OCI-LY7 (cell line): ENCODE measurements at regions not wholly inside any gene's neighbourhood (a gene's known extent, or its start where the extent isn't known, plus 50 kb on each side); places are given as distances from the start of the nearest gene placed in this dataset.

Experiments
- BruUV-seq: library from RNA; stranded (reverse); fragments of 400-500 nt; replicated peaks from 2 replicates; lab custom pipeline; 2021; lab: Mats Ljungman, UMichigan
- CTCF ChIA-PET: fragments of 300-600 bp; sonication (Branson Sonifier 250); formaldehyde crosslinking; loops from one replicate; lab custom pipeline; 2022; ENCODE audit warnings: antibody characterized with exemption; ENCODE audit not compliant: unreplicated experiment; lab: Charles Lee
- POLR2A ChIA-PET: fragments of 300-600 bp; sonication (Branson Sonifier 250); formaldehyde crosslinking; loops from one replicate; lab custom pipeline; 2022; ENCODE audit warnings: antibody characterized with exemption; lab: Charles Lee
- DNase-seq: peaks from one replicate; pipeline ENCODE4 v3.0.0-alpha.2; 2015; ENCODE audit warnings: low spot score
- H2AFZ ChIP-seq: fragments of 200-600 bp; sonication (generic), shearing (Covaris generic); 2 replicates; pipeline ENCODE4 v1.6.1; 2014; ENCODE audit warnings: mild to moderate bottlenecking, antibody characterized with exemption, low read length, moderate library complexity
- H3K27ac ChIP-seq: fragments of 200-600 bp; sonication (generic); 2 replicates; pipeline ENCODE4 v1.5.1; 2014; ENCODE audit warnings: mixed run types, low read depth, mild to moderate bottlenecking, moderate library complexity, low read length, inconsistent platforms; ENCODE audit not compliant: poor library complexity, severe bottlenecking
- H3K36me3 ChIP-seq: fragments of 200-600 bp; sonication (generic); 2 replicates; pipeline ENCODE4 v1.6.1; 2014; ENCODE audit warnings: mild to moderate bottlenecking, antibody characterized with exemption, low read length, moderate library complexity, mixed read lengths; ENCODE audit not compliant: insufficient read depth
- H3K4me1 ChIP-seq: fragments of 200-600 bp; sonication (generic); 2 replicates; pipeline ENCODE4 v1.5.1; 2014; ENCODE audit warnings: mild to moderate bottlenecking, low read length; ENCODE audit not compliant: insufficient read depth, poor library complexity, severe bottlenecking
- H3K4me2 ChIP-seq: fragments of 200-600 bp; sonication (generic); 2 replicates; pipeline ENCODE4 v1.6.1; 2014; ENCODE audit warnings: mild to moderate bottlenecking, low read length
- H3K4me3 ChIP-seq: fragments of 200-600 bp; sonication (generic); 2 replicates; pipeline ENCODE4 v1.5.1; 2014; ENCODE audit warnings: mild to moderate bottlenecking, low read depth, low read length; ENCODE audit not compliant: poor library complexity, severe bottlenecking
- H3K79me2 ChIP-seq: fragments of 200-600 bp; sonication (generic); 2 replicates; pipeline ENCODE4 v1.6.1; 2016; ENCODE audit warnings: low read depth, mild to moderate bottlenecking, low read length, moderate library complexity, mixed read lengths; ENCODE audit not compliant: insufficient read depth
- H3K9me2 ChIP-seq: fragments of 200-600 bp; sonication (generic); 2 replicates; pipeline ENCODE4 v1.6.1; 2016; ENCODE audit warnings: mild to moderate bottlenecking, low read length, mixed read lengths; ENCODE audit not compliant: insufficient read depth
- H3K9me3 ChIP-seq: fragments of 200-600 bp; sonication (generic); 2 replicates; pipeline ENCODE4 v1.6.1; 2014; ENCODE audit warnings: mild to moderate bottlenecking, mixed run types, low read length, mixed read lengths
- H4K20me1 ChIP-seq: fragments of 200-600 bp; sonication (generic); 2 replicates; pipeline ENCODE4 v1.6.1; 2014; ENCODE audit warnings: mild to moderate bottlenecking, antibody characterized with exemption, low read length, moderate library complexity, mixed read lengths; ENCODE audit not compliant: insufficient read depth
- EZH2phosphoT487 ChIP-seq: fragments of 200-600 bp; sonication (generic); IDR thresholded peaks from 2 replicates; pipeline ENCODE4 v1.6.1; 2018; ENCODE audit warnings: low read depth, borderline replicate concordance, mild to moderate bottlenecking, mixed run types, antibody characterized with exemption, low read length, moderate library complexity, mixed read lengths
- intact Hi-C: fragments of 100-400 bp; cut with micrococcal nuclease; formaldehyde crosslinking; loops from one replicate; pipeline ENCODE4 v1.10.0; 2022; ENCODE audit not compliant: unreplicated experiment
- TF ChIP-seq, protein P1 (sequence below): fragments of 200-600 bp; sonication (generic); conservative IDR thresholded peaks from 2 replicates; pipeline ENCODE4 v1.5.1; 2014; ENCODE audit warnings: mild to moderate bottlenecking, antibody characterized with exemption, low read length, moderate library complexity, mixed read lengths

GRCh38 chr22:49017482-49018329 lies 810.0 kb downstream of the BRD1 start:
- DNase-seq = no peak
- Histone ChIP-seq H3K4me1 (no peaks in the 10 kb centered on the region), H3K79me2 (no peaks in the 10 kb centered on the region), H3K36me3 (no peaks in the 10 kb centered on the region), H3K27ac (no peak overlapping the region), H3K9me2 (no peaks in the 10 kb centered on the region), H4K20me1 (no peaks in the 10 kb centered on the region), H3K4me3 (no peak overlapping the region), H2AFZ (no peak overlapping the region), H3K4me2 (no peak overlapping the region), H3K9me3 (no peaks in the 10 kb centered on the region)
- ChIA-PET CTCF (no interaction called here), POLR2A (no interaction called here)
- intact Hi-C loops = no loop called here
- no TSS peak for BruUV-seq
- TF ChIP-seq, protein P1, sequence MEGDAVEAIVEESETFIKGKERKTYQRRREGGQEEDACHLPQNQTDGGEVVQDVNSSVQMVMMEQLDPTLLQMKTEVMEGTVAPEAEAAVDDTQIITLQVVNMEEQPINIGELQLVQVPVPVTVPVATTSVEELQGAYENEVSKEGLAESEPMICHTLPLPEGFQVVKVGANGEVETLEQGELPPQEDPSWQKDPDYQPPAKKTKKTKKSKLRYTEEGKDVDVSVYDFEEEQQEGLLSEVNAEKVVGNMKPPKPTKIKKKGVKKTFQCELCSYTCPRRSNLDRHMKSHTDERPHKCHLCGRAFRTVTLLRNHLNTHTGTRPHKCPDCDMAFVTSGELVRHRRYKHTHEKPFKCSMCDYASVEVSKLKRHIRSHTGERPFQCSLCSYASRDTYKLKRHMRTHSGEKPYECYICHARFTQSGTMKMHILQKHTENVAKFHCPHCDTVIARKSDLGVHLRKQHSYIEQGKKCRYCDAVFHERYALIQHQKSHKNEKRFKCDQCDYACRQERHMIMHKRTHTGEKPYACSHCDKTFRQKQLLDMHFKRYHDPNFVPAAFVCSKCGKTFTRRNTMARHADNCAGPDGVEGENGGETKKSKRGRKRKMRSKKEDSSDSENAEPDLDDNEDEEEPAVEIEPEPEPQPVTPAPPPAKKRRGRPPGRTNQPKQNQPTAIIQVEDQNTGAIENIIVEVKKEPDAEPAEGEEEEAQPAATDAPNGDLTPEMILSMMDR = no peak
- TF ChIP-seq EZH2phosphoT487 = no peak

DNA sequence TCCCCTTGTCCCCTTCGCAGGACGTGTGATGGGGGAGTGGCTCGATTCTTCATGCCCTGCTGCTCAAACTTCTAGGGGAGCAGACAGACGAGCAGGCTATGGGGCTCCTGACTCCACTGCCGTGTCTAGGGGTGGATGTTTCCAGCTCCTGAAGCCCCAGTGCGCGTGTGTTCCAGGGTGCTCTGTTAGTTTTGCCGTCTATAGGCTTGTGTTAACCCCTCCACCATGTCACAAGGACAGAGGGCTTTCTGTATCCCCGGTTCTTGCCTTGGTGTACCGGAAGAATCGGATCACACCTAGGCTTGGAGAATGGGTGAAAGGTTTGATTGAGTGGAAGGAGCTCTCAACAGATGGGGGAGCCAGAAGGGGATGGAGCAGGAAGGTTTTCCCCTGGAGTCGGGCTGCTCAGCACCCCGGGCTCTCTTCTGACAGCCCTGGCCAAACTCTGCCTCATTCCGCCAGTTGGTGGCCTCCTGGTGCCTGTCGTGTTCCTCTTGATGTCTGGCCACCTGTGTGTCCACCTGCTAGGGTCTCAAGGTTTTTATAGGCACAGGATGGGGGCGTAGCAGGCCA lies 810.7 kb downstream of the BRD1 start:
- Histone ChIP-seq H3K9me2 (no peaks in the 10 kb centered on the region), H3K9me3 (no peaks in the 10 kb centered on the region), H3K4me3 (no peak overlapping the region), H2AFZ (no peak overlapping the region), H3K4me2 (no peak overlapping the region), H3K27ac (no peak overlapping the region), H3K36me3 (no peaks in the 10 kb centered on the region), H3K4me1 (no peaks in the 10 kb centered on the region), H3K79me2 (no peaks in the 10 kb centered on the region), H4K20me1 (no peaks in the 10 kb centered on the region)
- no peak for DNase-seq
- ChIA-PET POLR2A (no interaction called here), CTCF (no interaction called here)
- intact Hi-C loops = no loop called here
- no TSS peak for BruUV-seq
- TF ChIP-seq, protein P1 = no peak
- TF ChIP-seq EZH2phosphoT487 = no peak
